ENCODE measurements at regions not wholly inside any gene's neighbourhood (a gene's known extent, or its start where the extent isn't known, plus 50 kb on each side); places are given as distances from the start of the nearest gene placed in this dataset.
A peak's percentile ranks its signal among the peaks of the same experiment; 100 is the strongest.
"Not testable (repeated sequence)": the region's sequence is repeated elsewhere in the genome, so short reads cannot be mapped to it uniquely, and the experiment has no call there.

DNA sequence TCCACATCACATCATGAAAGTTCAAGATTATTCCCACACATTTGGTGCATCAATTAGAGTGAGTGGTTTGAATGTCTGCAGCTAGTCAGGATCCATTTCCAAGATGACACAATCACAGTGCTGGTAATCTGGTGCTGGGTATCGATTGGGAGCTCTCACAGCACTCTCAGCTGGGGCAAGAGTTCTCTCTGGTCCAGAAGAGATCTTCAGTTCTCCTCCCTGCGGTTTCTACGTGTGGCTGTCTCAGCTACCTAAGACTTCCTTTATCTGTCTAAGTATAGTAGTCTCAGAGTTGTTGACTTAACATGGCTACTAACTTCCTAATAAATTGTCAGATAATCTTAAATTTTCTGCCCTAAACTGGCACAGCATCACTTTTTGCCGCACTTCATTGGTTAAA lies 358.0 kb upstream of the BRINP3 start:
- DNase-seq: no peak

DNA sequence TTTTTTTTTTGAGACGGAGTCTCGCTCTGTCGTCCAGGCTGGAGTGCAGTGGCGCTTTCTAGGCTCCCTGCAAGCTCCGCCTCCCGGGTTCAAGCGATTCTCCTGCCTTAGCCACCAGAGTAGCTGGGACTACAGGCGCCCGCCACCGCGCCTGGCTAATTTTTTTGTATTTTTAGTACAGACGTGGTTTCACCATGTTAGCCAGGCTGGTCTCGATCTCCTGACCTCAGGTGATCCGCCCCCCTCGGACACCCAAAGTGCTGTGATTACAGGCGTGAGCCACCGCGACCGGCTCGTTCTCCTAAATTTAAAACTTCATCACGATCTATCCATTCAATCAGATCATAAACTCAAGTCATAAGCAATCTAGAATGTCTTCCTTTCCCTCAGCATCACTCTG lies 359.5 kb upstream of the BRINP3 start:
- DNase-seq: not testable (repeated sequence)

DNA sequence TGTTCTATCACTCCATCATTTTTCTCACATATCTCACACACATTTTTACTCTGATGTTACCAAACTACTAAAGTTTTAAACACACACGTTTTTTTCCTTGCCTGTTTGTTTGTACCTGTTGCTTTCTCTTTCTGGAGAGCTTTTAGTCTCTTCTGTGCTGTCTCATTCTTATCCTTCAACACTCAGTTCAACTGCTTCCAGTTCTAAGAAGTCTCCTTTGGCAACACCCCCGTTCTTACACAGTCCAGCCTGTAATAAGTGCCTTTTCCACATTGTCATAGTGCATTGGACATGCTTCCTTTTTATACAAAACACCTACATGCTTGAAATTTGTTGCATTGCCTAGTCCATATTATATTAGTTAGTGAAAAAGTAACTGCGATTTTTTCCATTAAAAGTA lies 360.2 kb upstream of the BRINP3 start:
- no peak for DNase-seq

DNA sequence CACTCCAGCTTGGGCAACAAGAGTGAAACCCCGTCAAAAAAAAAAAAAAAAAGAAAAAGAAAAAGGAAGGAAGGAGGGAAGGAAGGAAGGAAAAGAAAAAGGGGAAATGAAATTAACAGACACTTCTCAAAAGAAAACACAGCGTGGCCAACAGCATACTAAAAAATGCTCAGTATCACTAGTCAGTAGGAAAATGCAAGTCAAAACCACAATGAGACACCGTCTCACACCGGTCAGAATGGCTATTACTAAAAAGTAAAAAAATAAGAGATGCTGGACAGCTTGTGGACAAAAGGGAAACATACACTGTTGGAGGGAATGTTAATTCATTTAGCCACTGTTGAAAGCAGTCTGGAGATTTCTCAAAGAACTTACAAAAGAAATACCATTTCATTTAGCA lies 369.5 kb upstream of the BRINP3 start:
- DNase-seq: no peak

DNA sequence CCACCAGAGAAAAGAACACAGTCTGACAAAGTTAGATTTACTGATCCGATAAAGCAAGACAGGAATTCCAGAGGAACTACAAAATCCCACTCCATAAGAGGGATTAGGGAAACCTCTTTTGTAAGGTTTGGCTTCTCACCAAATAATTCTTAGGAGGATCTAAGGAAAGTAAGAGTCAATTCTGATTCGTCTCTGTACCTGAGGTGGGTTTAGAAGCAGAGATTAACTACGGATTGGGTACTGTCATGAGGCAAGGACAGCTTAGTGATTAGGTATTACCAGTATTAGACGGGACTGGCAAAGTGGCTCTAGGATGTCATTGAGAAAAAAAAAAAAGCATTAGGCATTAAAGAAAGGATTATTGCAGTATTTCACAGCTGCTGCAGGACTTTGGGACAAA lies 371.7 kb upstream of the BRINP3 start:
- DNase-seq: no peak

DNA sequence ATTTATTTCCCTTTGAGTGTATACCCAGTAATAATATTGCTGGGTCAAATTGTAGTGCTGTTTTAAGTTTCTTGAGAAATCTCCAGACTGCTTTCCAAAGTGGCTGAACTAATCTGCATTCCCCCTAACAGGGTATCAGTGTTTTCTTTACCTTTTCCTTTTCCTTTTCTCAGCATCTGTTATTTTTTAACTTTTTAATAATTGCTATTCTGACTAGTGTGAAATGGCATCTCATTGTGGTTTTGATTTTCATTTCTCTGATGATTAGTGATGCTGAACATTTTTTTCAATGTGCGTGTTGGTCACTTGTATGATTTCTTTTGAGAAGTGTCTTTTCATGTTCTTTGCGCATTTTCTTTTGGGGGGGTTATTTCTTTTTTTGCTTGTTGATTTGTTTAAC lies 374.9 kb upstream of the BRINP3 start:
- DNase-seq: no peak

DNA sequence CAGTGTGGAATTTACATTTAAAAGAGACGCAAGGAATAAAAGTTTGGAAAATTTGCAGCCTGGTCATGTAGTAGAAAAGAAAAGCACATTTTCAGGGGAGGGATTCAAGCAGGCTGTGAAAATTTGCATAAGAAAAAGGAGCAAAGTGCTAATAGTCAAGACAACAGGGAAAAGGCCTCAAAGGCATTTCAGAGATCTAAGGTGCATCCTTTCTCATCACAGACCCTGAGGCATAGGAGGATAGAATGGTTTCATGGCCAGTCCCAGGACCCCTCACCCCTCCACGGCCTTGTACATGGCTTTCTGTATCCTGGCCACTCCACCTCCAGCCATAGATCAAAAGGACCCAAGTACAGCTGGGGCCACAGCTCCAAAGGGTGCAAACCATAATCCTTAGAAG lies 380.5 kb upstream of the BRINP3 start:
- no peak for DNase-seq

DNA sequence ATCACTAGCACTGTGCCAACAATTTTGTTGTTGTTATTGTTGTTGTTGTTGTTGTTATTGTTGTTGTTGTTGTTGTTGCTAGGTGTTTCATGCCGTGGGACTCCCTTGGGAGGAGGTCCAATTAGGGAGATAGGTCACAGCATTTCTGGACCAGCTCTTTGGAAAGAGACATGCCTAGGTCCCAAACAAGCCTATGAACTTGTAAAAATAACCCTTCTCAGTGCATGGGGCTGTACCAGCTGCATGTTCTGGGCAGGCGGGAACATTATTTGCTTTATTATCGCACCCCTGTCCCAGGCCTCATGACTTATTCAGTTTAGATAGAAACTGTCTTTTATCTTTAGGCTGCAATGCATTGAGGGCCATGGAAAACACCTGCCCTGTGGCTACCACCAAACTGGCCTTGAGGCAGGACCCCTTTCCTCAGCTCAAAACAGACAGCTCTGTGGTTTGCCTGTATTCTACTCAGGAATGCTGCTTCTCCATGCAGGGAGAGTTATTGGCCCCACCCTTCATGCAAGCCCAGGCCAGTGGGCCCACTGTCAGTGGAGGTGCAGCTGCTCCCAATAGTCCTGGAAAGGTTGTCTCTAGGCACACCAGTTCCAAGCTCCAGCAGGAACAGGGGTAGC lies 386.5 kb upstream of the BRINP3 start:
- no peak for DNase-seq

DNA sequence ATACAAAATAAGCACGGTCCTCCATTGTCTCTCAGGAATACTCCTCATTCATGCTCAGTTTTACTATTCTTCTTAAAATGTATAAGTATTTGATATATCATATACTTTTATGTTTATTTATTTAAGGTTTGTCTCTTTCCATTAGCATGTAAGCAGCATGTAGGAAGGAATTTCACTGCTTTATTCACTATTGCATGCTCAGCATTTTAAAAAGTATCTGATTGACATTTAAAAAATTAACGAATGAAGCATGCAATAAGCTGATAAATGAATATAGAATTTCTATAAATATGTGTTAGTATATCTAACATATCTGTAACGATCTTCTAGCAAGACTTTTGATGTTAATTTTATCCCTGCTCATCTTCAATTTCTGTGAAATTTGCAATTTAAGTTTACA lies 402.7 kb upstream of the BRINP3 start:
- DNase-seq: no peak

DNA sequence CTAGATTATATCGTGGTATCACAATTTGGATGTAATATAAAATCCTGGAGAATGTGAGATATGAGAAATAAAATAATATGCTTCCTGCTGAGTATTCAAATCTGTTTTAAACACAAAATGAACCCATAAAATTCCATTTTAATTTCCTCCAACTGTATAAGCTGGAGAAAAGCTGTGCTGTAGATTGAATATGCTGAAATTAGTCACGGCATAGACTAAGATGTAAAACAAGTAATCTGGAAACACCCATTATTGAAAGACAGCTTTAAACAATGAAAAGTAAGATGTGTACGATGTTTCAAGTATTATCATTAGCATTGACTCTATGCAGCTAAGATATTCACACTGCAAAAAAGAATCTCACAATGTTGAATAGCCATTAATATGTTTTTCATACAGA lies 403.4 kb upstream of the BRINP3 start:
- no peak for DNase-seq

DNA sequence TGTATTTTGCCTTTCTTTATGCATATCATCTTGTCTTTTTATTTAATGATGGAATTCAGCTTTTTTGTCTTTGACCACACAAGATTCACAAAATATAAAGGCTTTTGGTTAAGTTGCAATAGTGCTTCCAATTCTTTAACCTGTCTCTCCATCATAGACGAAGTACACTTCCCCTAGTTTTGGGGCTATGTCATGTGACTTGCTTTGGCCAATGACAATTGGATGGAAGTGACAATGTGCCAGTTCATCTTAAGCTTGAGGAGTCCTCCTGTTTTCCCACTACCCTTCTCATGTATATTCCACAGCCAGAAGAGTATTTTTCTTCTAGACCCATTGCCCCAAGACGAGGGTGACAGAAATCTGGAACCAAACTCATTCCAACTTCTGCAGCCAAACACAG lies 419.6 kb upstream of the BRINP3 start:
- no peak for DNase-seq

DNA sequence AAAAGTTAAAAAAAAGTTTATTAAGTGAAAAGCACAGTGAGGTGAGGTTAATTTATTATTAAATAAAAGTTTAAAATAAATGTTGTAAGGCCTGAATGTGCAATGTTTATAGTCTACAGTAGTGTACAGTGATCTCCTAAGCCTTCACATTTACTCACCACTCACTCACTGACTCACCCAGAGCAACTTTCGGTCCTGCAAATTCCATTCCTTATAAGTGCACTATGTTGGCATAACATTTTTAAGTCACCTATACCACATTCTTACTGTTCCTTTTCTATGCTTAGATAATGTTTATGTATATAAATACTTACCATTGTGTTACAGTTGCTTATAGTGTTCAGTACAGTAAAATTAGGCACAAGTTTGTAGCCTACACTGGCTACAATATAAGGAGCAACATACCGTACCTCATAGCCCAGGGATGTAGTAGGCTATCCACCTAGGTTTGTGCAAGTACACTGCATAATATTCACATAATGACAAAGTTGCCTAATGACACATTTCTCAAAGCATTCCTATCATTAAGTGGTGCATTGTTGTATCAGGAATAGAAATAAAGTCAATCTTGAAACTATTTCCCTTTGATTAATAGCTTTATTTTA lies 426.5 kb upstream of the BRINP3 start:
- DNase-seq: no peak

DNA sequence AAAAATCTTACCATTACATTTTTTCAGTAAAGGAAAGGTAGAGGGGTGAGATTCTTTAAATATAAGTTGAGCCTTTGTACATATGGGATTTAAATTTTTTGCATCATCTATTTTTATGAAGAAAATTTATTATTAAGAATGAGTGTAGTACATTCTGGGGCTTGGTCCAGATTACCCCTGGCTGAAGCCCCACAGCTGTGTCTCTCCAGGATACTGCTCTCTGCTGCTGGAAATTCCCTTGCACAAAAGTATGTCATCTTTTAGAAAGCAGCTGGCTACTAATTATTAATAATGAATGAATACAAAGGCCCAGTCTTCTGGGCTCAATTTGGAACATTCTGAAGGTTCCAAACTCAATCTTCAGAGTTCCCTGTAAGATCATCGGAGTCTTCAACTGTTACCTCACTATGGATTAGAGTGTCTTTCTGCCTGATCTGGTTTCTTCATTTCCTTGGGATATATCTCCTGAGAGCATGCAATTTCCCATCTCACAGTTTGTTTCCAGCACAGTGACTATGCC lies 428.6 kb upstream of the BRINP3 start:
- DNase-seq: peak; percentile 1

DNA sequence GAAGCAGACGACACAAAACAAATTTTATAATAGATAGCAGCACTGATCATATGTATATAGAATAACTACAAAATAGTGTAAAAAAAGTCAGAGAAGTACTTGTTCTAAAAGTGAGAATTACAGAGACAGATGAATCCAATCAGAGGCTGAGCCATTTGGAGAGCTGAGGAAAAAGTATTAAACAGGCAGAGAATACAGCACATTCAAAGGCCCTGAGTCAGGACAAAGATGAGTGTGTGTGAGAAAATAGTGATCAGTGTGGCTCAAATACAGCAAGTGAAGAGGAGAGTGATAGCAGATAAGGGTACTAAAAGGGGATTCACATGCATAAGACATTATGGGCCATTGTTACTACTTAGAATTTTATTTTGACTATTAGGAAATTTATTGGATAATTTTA lies 430.6 kb upstream of the BRINP3 start:
- DNase-seq: no peak

DNA sequence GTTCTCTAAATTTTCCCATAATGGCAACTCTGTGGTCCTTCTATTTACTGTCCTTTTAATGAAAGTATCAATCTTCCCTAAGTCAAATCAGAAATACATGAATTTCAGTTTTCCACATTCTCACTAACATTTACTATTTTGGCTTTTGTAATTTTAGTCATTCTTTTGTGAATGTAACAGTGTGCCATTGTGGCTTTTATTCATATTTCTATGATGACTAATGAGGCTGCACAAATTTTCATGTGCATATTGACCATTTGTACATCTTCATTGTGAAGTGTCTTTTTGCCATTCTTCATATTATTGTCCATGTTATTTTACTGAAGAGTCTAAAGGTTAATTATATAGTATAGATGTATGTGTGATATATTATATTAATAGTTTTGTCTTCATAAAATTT lies 431.0 kb upstream of the BRINP3 start:
- no peak for DNase-seq

DNA sequence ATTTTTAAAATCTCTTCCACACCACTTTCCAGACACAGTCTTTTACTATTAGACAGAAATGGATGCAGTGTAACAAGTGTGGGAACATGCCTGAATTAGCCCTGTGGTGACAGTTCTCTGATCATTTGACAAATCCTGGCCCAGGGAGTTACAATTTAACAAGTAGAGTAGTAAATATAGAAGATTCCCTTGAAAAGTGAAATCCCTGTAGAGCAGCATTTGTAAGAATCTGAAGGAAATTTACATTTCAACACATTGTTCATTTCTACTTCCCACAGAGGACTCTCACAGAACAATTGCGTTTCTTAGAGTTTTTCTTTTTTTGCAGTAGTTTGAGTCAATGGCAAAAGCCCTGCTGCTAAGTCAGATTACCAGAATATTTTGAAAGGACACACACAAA lies 458.3 kb upstream of the BRINP3 start:
- DNase-seq: no peak

DNA sequence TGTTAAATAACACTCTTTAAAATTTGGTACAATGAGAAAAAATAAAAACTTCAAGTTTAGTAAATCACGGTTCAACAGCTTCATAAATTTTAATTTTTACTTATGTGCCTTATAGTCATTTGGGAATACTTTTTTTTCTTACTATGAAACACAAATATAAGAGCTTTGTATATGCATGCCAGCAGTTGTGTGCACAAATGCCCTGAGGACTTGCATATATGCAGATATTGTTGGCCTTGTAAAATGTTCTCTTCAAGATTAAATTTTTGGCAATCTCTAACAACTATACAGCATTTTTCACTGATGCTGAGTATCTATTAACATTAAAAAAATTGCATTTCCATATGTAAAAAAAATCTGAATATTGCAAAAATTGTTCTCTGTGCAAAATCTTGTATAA lies 458.7 kb upstream of the BRINP3 start:
- DNase-seq: no peak

DNA sequence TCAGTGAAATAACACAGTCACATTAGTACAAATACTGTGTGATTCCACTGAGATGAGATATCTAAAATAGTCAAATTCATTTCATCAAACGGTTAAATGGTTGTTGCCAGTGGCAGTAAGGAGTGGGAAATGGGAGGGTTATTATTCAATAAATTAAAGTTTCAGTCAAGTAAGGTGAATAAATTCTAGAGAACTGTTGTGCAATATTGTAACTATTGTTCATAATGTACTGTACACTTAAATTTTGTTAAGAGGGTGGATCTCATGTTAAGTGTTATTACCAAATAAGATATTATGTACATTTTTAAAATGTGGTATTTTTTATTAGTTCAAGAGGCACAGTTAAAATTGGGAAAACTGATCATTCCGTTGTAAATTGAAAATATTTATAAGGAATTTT lies 463.3 kb upstream of the BRINP3 start:
- no peak for DNase-seq

DNA sequence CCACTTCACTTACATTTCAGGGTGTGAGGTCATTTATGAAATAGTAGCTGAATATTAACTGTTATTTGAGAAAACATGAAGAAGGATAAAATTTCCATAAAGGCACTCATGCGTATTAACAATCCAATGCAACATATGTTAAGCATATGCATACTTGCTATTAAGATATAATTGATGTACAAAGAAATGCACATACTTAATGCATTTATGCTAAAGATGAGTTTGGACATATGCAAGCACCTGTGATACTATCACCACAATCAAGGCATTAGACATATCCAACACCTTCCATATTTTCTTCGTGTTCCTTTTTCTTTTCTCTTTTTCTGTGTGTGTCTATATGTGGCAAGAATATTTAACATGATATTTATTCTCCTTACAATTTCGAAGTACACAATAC lies 464.8 kb upstream of the BRINP3 start:
- no peak for DNase-seq

DNA sequence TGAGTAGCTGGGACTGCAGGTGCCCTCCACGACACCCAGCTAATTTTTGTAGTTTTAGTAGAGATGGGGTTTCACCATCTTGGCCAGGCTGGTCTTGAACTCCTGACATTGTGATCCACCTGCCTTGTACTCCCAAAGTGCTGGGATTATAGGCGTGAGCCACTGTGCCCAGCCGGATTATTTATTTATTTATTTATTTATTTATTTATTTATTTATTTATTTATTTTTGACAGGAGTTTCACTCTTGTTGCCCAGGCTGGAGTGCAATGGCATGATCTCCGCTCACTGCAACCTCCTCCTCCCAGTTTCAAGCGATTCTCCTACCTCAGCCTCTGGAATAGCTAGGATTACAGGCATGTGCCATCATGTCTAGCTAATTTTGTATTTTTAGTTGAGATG lies 466.1 kb upstream of the BRINP3 start:
- not testable (repeated sequence) for DNase-seq

DNA sequence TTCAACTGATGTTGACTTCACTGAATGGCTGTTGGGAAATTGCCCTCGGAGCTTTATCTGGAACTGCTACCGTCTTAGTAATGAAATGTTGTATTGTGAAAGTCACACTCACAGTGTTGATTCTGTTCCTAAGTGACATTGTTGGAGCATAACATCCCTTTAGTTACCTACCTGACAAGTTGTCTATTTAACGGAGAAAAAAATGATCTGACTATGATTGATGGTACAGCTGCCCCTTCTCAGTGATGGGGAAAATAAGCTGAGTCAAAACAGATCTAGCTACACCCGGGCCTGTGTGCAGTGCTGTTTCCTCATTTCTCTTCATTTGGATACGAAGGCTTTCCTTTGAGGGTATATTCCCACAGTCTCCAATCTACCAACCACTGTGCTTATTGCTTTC lies 472.3 kb upstream of the BRINP3 start:
- DNase-seq: no peak

DNA sequence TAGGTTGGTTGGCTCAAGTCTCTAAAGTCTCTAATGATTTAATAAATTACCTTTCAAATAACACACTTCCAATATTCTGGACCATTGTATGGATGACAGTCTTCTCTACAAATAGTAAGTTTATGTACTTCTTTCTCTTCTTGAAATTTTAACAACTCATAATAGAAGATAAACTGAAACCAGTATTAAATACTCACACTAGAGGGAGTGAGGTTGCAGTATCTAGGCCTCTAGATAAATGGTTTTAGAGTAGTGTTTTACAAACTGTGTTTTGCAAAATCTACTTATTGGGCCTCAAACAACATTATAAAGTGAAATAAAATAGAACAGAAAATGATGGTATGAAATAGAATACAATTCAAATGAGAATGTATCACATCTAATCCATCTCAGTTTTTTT lies 479.9 kb upstream of the BRINP3 start:
- no peak for DNase-seq

DNA sequence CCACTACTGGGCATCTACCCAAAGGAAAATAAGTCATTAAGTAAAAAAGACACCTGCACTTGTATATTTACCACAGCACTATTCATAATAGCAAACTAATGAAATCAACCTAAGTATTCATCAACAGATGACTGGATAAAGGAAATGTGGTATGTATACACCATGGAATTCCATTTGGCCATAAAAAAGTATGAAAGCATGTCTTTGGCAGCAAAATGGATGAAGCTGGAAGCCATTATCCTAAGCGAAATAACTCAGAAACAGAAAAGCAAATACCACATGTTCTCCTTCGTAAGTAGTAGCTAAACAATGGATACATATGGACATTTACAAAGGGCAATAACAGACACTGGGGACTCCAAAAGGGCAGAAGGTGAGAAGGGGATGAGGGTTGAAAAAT lies 485.7 kb upstream of the BRINP3 start:
- DNase-seq: no peak

DNA sequence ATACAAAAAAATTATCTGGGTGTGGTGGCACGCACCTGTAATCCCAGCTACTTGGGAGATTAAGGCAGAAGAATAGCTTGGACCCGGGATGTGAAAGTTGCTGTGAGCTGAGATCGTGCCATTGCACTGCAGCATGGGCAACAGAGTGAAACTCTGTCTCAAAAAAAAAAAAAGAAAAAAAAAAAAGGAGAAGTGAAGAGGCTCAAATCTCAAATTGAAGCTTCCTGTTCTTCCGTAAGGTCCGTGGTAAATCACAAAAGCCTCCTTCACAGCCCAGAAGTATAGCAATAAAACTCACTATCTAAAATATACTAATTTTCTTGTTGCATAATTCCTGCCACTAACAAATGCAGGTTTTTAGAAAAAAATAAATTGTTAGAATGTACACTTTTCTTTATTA lies 498.2 kb upstream of the BRINP3 start:
- no peak for DNase-seq

Measured in renal pelvis (tissue), 1 donor.